HG03378 (cell line): ENCODE measurements at regions not wholly inside any gene's neighbourhood (a gene's known extent, or its start where the extent isn't known, plus 50 kb on each side); places are given as distances from the start of the nearest gene placed in this dataset.
"Not testable (repeated sequence)": the region's sequence is repeated elsewhere in the genome, so short reads cannot be mapped to it uniquely, and the experiment has no call there.

Experiments used
- ATAC-seq: cut with Tn5 transposase; IDR thresholded peaks from one replicate; pipeline ENCODE4 v1.9.1; 2021; ENCODE audit warnings: mild to moderate bottlenecking, moderate library complexity; ENCODE audit not compliant: unreplicated experiment

GRCh38 chr3:80668600-80669294 is 900.9 kb upstream of the ROBO1 start:
- no peak for ATAC-seq

- ATAC-seq: no peak
Measured at GRCh38 chr3:80668100-80668499, 900.3 kb upstream of the ROBO1 start.

- ATAC-seq: no peak
Measured at GRCh38 chr3:80663426-80663825, 895.6 kb upstream of the ROBO1 start.

- no peak for ATAC-seq
Measured at GRCh38 chr3:80655216-80655615, 887.4 kb upstream of the ROBO1 start.

GRCh38 chr3:80649170-80649569 is 881.4 kb upstream of the ROBO1 start:
- ATAC-seq: no peak

GRCh38 chr3:80643421-80643820 is 875.6 kb upstream of the ROBO1 start:
- no peak for ATAC-seq

- no peak for ATAC-seq
Measured at GRCh38 chr3:80618295-80619256, 850.8 kb upstream of the ROBO1 start.

GRCh38 chr3:80612366-80612765 is 844.6 kb upstream of the ROBO1 start:
- no peak for ATAC-seq

- not testable (repeated sequence) for ATAC-seq
Measured at GRCh38 chr3:80608072-80608471, 840.3 kb upstream of the ROBO1 start.

- ATAC-seq: no peak
Measured at GRCh38 chr3:80606073-80606472, 838.3 kb upstream of the ROBO1 start.

GRCh38 chr3:80601479-80601878 is 833.7 kb upstream of the ROBO1 start:
- no peak for ATAC-seq

- no peak for ATAC-seq
Measured at GRCh38 chr3:80592792-80593191, 825.0 kb upstream of the ROBO1 start.

- ATAC-seq: no peak
Measured at GRCh38 chr3:80586338-80586737, 818.5 kb upstream of the ROBO1 start.

GRCh38 chr3:80580146-80580545 is 812.3 kb upstream of the ROBO1 start:
- ATAC-seq: no peak

GRCh38 chr3:80564391-80564790 is 796.6 kb upstream of the ROBO1 start:
- no peak for ATAC-seq

GRCh38 chr3:80559701-80560100 is 791.9 kb upstream of the ROBO1 start:
- no peak for ATAC-seq

GRCh38 chr3:80556763-80557162 is 789.0 kb upstream of the ROBO1 start:
- ATAC-seq: no peak

- no peak for ATAC-seq
Measured at GRCh38 chr3:80554304-80554703, 786.5 kb upstream of the ROBO1 start.

- ATAC-seq: no peak
Measured at GRCh38 chr3:80553211-80553610, 785.4 kb upstream of the ROBO1 start.

- ATAC-seq: no peak
Measured at GRCh38 chr3:80550174-80550573, 782.4 kb upstream of the ROBO1 start.

- ATAC-seq: no peak
Measured at GRCh38 chr3:80549173-80549572, 781.4 kb upstream of the ROBO1 start.

- no peak for ATAC-seq
Measured at GRCh38 chr3:80543154-80543553, 775.4 kb upstream of the ROBO1 start.
